NCI-H2196 (cell line): ENCODE measurements at regions not wholly inside any gene's neighbourhood (a gene's known extent, or its start where the extent isn't known, plus 50 kb on each side); places are given as distances from the start of the nearest gene placed in this dataset.
A peak's percentile ranks its signal among the peaks of the same experiment; 100 is the strongest.
"Not testable (repeated sequence)": the region's sequence is repeated elsewhere in the genome, so short reads cannot be mapped to it uniquely, and the experiment has no call there.

Source experiments
- DNase-seq: peaks from one replicate; lab custom pipeline; 2025; ENCODE audit not compliant: unreplicated experiment; lab: John Stamatoyannopoulos, UW

GRCh38 chr3:67064105-67064504 lies 66.0 kb downstream of the KBTBD8 start:
- DNase-seq: no peak

DNA sequence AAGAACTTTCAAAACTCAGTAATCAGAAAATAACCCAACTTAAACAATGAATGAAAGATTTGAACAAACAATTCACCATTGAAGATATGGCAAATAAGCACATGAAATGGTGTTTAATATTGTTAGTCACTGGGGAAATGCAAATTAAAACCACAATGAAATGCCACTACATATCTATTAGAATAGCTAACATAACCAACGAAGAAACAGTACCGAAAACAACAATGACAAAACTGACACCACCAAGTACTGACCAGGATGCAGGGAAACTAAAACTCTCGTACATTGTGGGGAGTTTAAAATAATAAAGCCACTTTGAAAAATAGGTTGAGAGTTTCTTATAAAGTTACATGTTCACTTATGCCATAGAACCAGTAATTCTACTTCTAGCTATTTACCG lies 69.1 kb downstream of the KBTBD8 start:
- DNase-seq: no peak

DNA sequence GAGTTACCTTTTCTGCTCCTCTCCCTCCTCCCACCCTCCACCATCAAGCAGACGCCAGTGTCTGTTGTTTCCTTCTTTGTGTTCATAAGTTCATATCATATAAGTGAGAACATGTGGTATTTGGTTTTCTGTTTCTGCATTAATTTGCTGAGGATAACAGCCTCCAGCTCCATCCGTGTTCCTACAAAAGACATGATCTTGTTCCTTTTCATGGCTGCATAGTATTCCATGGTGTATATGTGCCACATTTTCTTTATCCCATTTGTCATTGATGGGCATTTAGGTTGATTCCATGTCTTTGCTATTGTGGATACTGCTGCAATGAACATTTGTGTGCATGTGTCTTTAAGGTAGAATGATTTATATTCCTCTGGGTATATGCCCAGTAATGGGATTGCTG lies 74.5 kb downstream of the KBTBD8 start:
- not testable (repeated sequence) for DNase-seq

DNA sequence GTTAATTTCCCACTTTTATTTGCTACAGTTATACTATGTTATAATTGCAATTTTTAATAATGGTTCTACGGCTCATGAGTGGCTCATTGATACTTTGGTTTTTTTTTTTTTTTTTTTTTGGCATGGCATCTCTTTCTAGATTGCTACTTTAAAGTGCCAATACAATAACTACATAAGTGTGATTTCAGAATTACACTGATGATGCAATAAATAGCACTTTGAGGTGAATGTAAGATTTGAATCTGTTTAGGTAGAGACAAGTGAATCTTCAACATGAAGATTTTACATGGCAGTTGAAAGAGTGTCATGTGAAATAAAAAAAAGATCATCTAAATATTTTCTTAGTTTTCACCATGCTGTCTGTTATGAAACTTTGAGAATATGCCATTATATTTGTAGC lies 75.7 kb downstream of the KBTBD8 start:
- DNase-seq: no peak

DNA sequence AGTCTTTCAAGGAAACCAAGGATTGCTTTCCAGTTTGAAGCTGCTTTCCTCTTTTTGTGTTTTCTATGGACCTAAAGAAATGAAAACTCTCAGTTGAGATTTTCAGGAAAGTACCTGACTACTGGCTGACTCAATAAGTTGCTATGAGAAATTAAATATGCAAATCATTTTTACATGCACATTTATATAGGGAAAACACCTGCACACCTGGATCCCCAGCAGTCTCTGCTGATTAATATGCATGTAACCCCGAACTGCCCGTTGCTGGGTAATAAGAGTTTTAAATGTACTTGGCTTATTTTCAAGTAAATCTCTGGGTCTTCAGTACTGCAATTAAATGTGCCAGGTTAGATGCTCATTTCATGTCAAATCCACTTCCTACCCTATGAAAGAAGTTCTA lies 77.2 kb downstream of the KBTBD8 start:
- DNase-seq: no peak

- DNase-seq: no peak
Observed at GRCh38 chr3:67076607-67077006, 78.5 kb downstream of the KBTBD8 start.

- no peak for DNase-seq
Observed at GRCh38 chr3:67077656-67078055, 79.5 kb downstream of the KBTBD8 start.

- DNase-seq: no peak
Observed at GRCh38 chr3:67082533-67083024, 84.5 kb downstream of the KBTBD8 start.

GRCh38 chr3:67083277-67083676 lies 85.2 kb downstream of the KBTBD8 start:
- no peak for DNase-seq

- no peak for DNase-seq
Observed at GRCh38 chr3:67087788-67088187, 89.7 kb downstream of the KBTBD8 start.

DNA sequence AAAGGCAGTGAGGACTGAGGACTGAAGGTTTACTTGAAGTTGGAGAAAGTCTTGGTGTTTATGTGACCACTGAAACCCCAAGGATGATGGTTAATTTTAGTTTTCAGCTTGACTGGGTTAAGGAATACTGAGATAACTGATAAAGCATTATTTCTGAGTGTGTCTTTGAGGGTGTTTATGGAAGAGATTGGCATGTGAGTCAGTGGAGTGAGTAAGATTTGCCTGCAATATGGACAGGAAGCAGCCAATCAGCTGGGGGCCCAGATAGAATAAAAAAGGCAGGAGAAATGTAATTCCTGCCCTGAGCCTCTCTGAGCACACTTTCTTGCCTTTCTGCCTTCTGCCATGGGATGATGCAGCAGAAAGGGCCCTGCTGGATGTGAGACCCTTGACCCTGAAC lies 92.4 kb downstream of the KBTBD8 start:
- no peak for DNase-seq

GRCh38 chr3:67093305-67093704 lies 95.2 kb downstream of the KBTBD8 start:
- DNase-seq: no peak

DNA sequence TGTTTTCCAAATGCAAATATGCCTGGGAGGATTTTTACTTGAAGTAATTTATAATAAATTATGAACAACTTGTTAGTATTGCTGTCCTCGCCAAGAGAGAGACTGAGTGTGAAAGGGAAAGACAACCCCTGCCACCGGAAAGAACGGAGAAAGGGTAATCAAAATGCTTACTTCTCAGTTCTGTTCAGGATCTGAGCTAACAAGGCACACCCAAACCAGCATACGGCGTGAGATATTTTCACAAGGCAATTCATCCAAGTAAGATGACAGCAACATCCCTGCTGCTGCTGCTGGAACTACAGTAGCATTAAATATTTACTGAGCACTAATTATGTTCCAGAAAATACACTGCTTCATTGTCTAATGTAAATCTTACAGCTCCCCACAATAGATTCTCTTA lies 96.1 kb downstream of the KBTBD8 start:
- DNase-seq: no peak

GRCh38 chr3:67094774-67095173 lies 96.7 kb downstream of the KBTBD8 start:
- no peak for DNase-seq

GRCh38 chr3:67104388-67104787 lies 106.3 kb downstream of the KBTBD8 start:
- no peak for DNase-seq

DNA sequence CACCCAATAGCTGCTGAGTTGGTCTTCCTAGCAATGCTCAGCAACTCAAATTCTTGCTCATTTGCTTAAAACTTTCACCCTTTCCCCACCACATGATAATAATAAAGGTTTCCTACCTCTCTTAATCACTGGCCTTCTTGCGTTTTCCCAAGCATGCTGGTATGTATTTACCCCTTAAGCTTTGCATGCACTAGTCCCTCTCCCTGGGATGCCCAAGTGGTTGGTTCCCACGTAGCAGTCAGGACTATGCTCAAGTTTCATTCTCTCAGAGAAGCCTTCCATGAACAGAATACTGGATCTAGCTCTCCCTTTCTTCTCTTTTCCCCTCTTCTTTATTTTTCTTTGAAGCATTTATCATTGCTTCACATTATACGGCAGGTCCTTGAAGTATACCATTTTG lies 108.8 kb downstream of the KBTBD8 start:
- DNase-seq: no peak

GRCh38 chr3:67109651-67110204 lies 111.6 kb downstream of the KBTBD8 start:
- peak; percentile 1 for DNase-seq

DNA sequence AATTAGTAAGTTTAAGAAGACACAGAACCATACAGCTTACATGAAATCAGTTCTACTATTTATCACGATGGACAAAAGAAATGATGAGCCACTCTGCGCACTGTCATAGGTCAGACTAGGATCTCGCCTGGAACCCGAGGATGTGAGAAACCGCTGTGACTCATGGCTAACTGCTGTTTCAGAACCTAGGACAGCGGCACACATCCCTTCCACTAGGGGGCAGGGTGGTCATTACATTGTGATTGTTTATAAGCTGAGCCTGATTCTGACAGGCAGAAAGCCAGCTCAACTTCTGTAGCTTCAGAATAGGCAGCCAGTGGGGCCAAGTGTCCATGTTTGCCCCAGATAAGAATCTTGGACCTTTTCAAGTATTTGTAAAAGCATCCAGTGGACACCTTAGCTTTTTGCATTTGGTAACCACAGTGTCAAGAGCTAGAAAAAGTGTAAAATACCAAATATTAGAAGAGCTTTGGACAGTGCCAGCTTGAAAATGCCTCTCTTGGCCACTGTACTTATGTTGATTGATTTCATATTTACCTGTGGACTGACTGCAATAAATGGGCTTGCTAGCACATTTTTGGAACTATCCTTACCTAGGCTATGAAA lies 115.8 kb downstream of the KBTBD8 start:
- DNase-seq: peak; percentile 60

- no peak for DNase-seq
Observed at GRCh38 chr3:67118122-67118521, 120.0 kb downstream of the KBTBD8 start.

- DNase-seq: no peak
Observed at GRCh38 chr3:67118635-67119034, 120.5 kb downstream of the KBTBD8 start.

DNA sequence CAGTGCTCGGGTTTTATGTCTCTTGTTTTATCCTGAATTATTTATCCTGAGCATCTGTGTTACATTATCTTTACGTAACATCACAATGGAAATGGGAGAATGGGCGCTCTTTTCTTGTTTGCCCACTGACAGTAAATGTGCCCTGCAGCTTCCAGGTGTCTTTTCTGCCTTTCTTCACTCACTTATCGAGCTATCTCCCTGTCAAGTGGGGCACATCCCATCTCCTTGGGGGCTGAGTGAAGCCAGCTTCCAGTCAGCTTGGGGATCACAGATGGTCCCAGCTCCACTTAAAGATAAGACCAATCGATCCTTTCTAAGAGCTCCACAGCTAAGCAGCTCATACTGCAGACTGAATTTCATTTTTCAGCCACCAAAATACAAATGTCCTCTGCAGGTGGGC lies 125.8 kb downstream of the KBTBD8 start:
- DNase-seq: no peak

DNA sequence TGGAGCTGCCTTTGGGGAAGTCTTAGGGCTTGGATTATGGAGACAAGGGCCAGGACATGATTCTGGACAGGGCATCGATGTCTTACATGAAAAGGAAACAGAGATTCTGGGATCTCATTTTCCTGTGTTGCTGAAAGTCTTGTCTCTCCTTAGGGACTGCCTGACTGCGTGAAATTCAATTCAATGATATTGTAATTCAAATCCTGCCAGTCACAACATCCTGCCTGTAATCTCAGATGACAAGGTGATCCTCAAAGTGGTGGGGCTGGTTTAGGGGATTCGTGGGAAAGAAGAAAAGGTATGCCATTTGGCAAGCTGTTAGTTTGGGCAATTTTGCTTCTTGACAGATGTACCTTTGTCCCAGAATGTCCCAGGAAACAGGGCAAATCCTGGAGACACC lies 129.1 kb downstream of the KBTBD8 start:
- no peak for DNase-seq

DNA sequence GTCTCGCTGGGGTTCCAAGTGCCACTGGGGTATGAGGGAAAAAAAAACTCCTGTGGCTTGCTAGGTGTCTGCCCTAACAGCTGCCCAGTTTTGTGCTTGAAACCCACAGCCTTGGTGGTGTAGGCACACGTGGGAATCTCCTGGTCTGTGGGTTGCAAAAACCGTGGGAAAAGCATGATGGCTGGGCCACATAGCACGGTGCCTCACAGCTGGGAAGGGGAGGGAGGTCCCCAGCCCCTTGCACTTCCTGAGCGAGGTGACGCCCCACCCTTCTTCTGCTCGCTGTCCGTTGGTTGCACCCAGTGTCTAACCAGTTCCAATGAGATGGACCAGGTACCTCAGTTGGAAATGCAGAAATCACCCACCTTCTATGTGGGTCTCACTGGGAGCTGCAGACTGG lies 144.3 kb downstream of the KBTBD8 start:
- no peak for DNase-seq
